IMR-90 (cell line): ENCODE measurements at regions not wholly inside any gene's neighbourhood (a gene's known extent, or its start where the extent isn't known, plus 50 kb on each side); places are given as distances from the start of the nearest gene placed in this dataset.

Experiments used
- ATAC-seq: fragments of 200-7000 bp; cut with Tn5 transposase; 2 replicates; pipeline ENCODE4 v1.9.1; 2020; ENCODE audit warnings: low read depth, mild to moderate bottlenecking, moderate library complexity
- BruUV-seq: library from RNA; stranded (reverse); fragments of 400-500 nt; replicated peaks from 2 replicates; lab custom pipeline; 2021; lab: Mats Ljungman, UMichigan
- CTCF ChIA-PET: fragments of 300-600 bp; formaldehyde crosslinking; extraction: SDS; loops from one replicate; lab custom pipeline; 2021; ENCODE audit warnings: antibody characterized with exemption; lab: Yijun Ruan, JAX
- POLR2A ChIA-PET: fragments of 300-600 bp; sonication (Branson Sonifier 250); formaldehyde crosslinking; loops from one replicate; lab custom pipeline; 2022; ENCODE audit warnings: antibody characterized with exemption; ENCODE audit not compliant: unreplicated experiment; lab: Charles Lee
- DNase-seq: peaks from one replicate; pipeline ENCODE4 v3.0.0; 2013
- H2AFZ ChIP-seq: replicated peaks from 2 replicates; pipeline ENCODE3; 2013; ENCODE audit warnings: low read length, mild to moderate bottlenecking; ENCODE audit not compliant: poor library complexity
- H2AK5ac ChIP-seq: 2 replicates; pipeline ENCODE4 v1.6.1; 2013; ENCODE audit warnings: low read depth, low read length, inconsistent platforms
- H2AK9ac ChIP-seq: replicated peaks from 2 replicates; pipeline ENCODE3; 2013; ENCODE audit warnings: mild to moderate bottlenecking, low read depth, low read length, moderate library complexity; ENCODE audit not compliant: poor library complexity
- H2BK120ac ChIP-seq: 2 replicates; pipeline ENCODE4 v1.6.1; 2013; ENCODE audit warnings: low read depth, low read length, inconsistent platforms
- H2BK15ac ChIP-seq: 3 replicates; pipeline ENCODE4 v1.6.1; 2013; ENCODE audit warnings: low read depth, low read length, inconsistent platforms
- H2BK20ac ChIP-seq: 2 replicates; pipeline ENCODE4 v1.6.1; 2013; ENCODE audit warnings: low read depth, mild to moderate bottlenecking, inconsistent platforms, low read length, moderate library complexity
- H2BK5ac ChIP-seq: 2 replicates; pipeline ENCODE4 v1.6.1; 2013; ENCODE audit warnings: mild to moderate bottlenecking, low read depth, low read length, inconsistent platforms; ENCODE audit not compliant: poor library complexity, severe bottlenecking
- H3K14ac ChIP-seq: replicated peaks from 2 replicates; pipeline ENCODE4 v1.6.1; 2013; ENCODE audit warnings: low read depth, low read length, inconsistent platforms
- H3K18ac ChIP-seq: 2 replicates; pipeline ENCODE4 v1.6.1; 2013; ENCODE audit warnings: low read depth, low read length, control low read depth
- H3K23ac ChIP-seq: 2 replicates; pipeline ENCODE4 v1.6.1; 2013; ENCODE audit warnings: low read depth, low read length, inconsistent platforms
- H3K27ac ChIP-seq: 2 replicates; pipeline ENCODE4 v1.5.1; 2013; ENCODE audit warnings: mild to moderate bottlenecking, control low read depth, low read length; ENCODE audit not compliant: insufficient read depth
- H3K27me3 ChIP-seq: 2 replicates; pipeline ENCODE4 v1.6.1; 2013; ENCODE audit warnings: low read length; ENCODE audit not compliant: control insufficient read depth, insufficient read depth
- H3K36me3 ChIP-seq: 2 replicates; pipeline ENCODE4 v1.6.1; 2013; ENCODE audit warnings: low read length, mixed read lengths; ENCODE audit not compliant: control insufficient read depth, insufficient read depth
- H3K4ac ChIP-seq: 2 replicates; pipeline ENCODE4 v1.6.1; 2013; ENCODE audit warnings: low read depth, low read length, inconsistent platforms
- H3K4me1 ChIP-seq: 2 replicates; pipeline ENCODE4 v1.6.1; 2013; ENCODE audit warnings: low read length, mixed read lengths; ENCODE audit not compliant: control insufficient read depth, insufficient read depth
- H3K4me2 ChIP-seq: 2 replicates; pipeline ENCODE4 v1.6.1; 2013; ENCODE audit warnings: low read depth, mild to moderate bottlenecking, control low read depth, low read length, moderate library complexity
- H3K4me3 ChIP-seq: 2 replicates; pipeline ENCODE4 v1.5.1; 2013; ENCODE audit warnings: low read depth, mild to moderate bottlenecking, control low read depth, low read length, moderate library complexity; ENCODE audit not compliant: insufficient read depth
- H3K56ac ChIP-seq: 2 replicates; pipeline ENCODE4 v1.6.1; 2013; ENCODE audit warnings: low read length, inconsistent platforms; ENCODE audit not compliant: insufficient read depth; ENCODE audit errors: extremely low read depth
- H3K79me1 ChIP-seq, 2 experiments: 2 replicates each; pipeline ENCODE4 v1.6.1; 2013; ENCODE audit warnings: low read length in 2 of 2, inconsistent platforms in 1 of 2, low read depth in 1 of 2
- H3K9ac ChIP-seq: 2 replicates; pipeline ENCODE4 v1.6.1; 2013; ENCODE audit warnings: low read depth, low read length, control low read depth
- H3K9me1 ChIP-seq: 2 replicates; pipeline ENCODE4 v1.6.1; 2013; ENCODE audit warnings: low read length, inconsistent platforms; ENCODE audit not compliant: insufficient read depth
- H3K9me3 ChIP-seq: 2 replicates; pipeline ENCODE4 v1.6.1; 2013; ENCODE audit warnings: low read length; ENCODE audit not compliant: control insufficient read depth, insufficient read depth
- H4K20me1 ChIP-seq: 2 replicates; pipeline ENCODE4 v1.6.1; 2013; ENCODE audit warnings: low read length, inconsistent platforms; ENCODE audit not compliant: insufficient read depth
- H4K5ac ChIP-seq: 2 replicates; pipeline ENCODE4 v1.6.1; 2013; ENCODE audit warnings: mild to moderate bottlenecking, low read depth, low read length, control low read depth
- H4K8ac ChIP-seq, 2 experiments: 2 replicates each; pipeline ENCODE4 v1.6.1; 2013; ENCODE audit warnings: low read depth in 2 of 2, low read length in 2 of 2, control low read depth in 1 of 2, inconsistent platforms in 1 of 2
- H4K91ac ChIP-seq: 2 replicates; pipeline ENCODE4 v1.6.1; 2013; ENCODE audit warnings: low read depth, low read length, inconsistent platforms; ENCODE audit not compliant: insufficient read depth
- CHD1 ChIP-seq: IDR thresholded peaks from 2 replicates; pipeline ENCODE4 v1.6.1; 2012; ENCODE audit warnings: low read depth, low read length, improper control_type of control experiment
- FOS ChIP-seq: fragments of 150-350 bp; IDR thresholded peaks from 2 replicates; pipeline ENCODE4 v1.6.1; 2016; ENCODE audit warnings: low read depth, low read length
- MXI1 ChIP-seq: IDR thresholded peaks from 2 replicates; pipeline ENCODE4 v1.6.1; 2012; ENCODE audit warnings: low read depth, mild to moderate bottlenecking, low read length, moderate library complexity, borderline replicate concordance
- NFE2L2 ChIP-seq: fragments of 150-350 bp; IDR thresholded peaks from 2 replicates; pipeline ENCODE4 v1.6.1; 2016; ENCODE audit warnings: low read depth, mild to moderate bottlenecking, low read length
- RAD21 ChIP-seq: IDR thresholded peaks from 2 replicates; pipeline ENCODE4 v1.6.1; 2012; ENCODE audit warnings: low read length, improper control_type of control experiment
- RFX5 ChIP-seq: IDR thresholded peaks from 2 replicates; pipeline ENCODE4 v1.8.0; 2012; ENCODE audit warnings: low read depth, mild to moderate bottlenecking, low read length, moderate library complexity
- WGBS, 2 experiments: methylation state at CpG; one replicate each; pipeline versions ENCODE4 v1.1.5 to v1.1.7; 2013; ENCODE audit warnings: missing lambda C conversion rate in 2 of 2; ENCODE audit not compliant: insufficient read length in 1 of 2; ENCODE audit errors: extremely low coverage in 2 of 2; 5-methylcytosine and 5-hydroxymethylcytosine counted together
- dilution Hi-C: fragments of 300-500 bp; cut with HindIII; formaldehyde crosslinking; loops from one replicate; pipeline ENCODE4 v1.14.3; 2018; ENCODE audit warnings: low sequenced_read_pairs; ENCODE audit not compliant: unreplicated experiment
- in situ Hi-C: fragments of 300-500 bp; cut with MboI; formaldehyde crosslinking; loops from 3 replicates; pipeline ENCODE4 v1.14.3; 2019; ENCODE audit warnings: low sequenced_read_pairs, inconsistent platforms, mixed read lengths
- intact Hi-C: fragments of 100-400 bp; cut with micrococcal nuclease; formaldehyde crosslinking; loops from 2 replicates; pipeline ENCODE4 v1.10.0; 2022

DNA sequence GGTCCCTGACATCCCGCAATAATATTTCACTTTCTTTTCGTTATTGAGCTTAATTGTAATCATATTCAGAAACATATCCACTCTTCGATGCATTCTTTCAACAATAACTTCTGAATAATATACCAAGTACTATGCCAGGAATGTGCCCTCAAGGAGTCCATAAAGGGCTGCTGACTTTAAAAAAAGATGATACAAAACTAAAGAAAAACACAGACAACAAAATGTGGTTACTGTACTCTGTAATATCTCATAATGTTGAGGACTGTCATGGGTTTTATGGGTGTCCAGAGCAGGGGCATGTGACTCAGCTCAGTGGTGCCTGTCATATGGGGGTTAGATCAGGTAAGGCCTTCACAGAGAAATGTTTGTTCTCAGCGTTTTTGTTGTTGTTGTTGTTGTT lies 73.7 kb downstream of the ARL4A start:
- WGBS, 2 experiments, result 100% methylated on average over 1 of the region's 4 CpGs; no CpG with 5 or more reads in 1 of the 2 experiments
- H3K27me3 ChIP-seq, result no peaks in the 10 kb centered on the region
- DNase-seq (no peak), ATAC-seq (no peak)
- no peak overlapping the region for H2AFZ ChIP-seq
- no peaks in the 10 kb centered on the region for H3K9me3 ChIP-seq
- in situ Hi-C loops, result no loop called here
- no peak overlapping the region for H3K4me3 ChIP-seq
- H4K91ac ChIP-seq, result no peak overlapping the region
- no peak overlapping the region for H2BK20ac ChIP-seq
- dilution Hi-C loops, result no loop called here
- no peak overlapping the region for H3K9ac ChIP-seq
- no peaks in the 10 kb centered on the region for H4K20me1 ChIP-seq
- H3K4me1 ChIP-seq, result peaks cover 8% of the 10 kb centered on the region
- TF ChIP-seq FOS, result no peak
- TF ChIP-seq MXI1, result no peak
- TF ChIP-seq NFE2L2, result no peak
- no peak for TF ChIP-seq CHD1
- no peak for TF ChIP-seq RAD21
- no peak for TF ChIP-seq RFX5
- H2BK15ac ChIP-seq, result no peak overlapping the region
- ChIA-PET CTCF (no interaction called here), POLR2A (no interaction called here)
- no peak overlapping the region for H3K18ac ChIP-seq
- no peak overlapping the region for H3K56ac ChIP-seq
- no peak overlapping the region for H4K8ac ChIP-seq
- H3K27ac ChIP-seq, result no peak overlapping the region
- H3K4ac ChIP-seq, result no peak overlapping the region
- H2BK120ac ChIP-seq, result no peak overlapping the region
- no peak overlapping the region for H2AK5ac ChIP-seq
- intact Hi-C loops, result no loop called here
- no peaks in the 10 kb centered on the region for H3K36me3 ChIP-seq
- H3K14ac ChIP-seq, result no peak overlapping the region
- no peak overlapping the region for H2AK9ac ChIP-seq
- H3K23ac ChIP-seq, result no peak overlapping the region
- H3K4me2 ChIP-seq, result no peak overlapping the region
- BruUV-seq, result no TSS peak
- H2BK5ac ChIP-seq, result no peak overlapping the region
- peaks cover 2% of the 10 kb centered on the region; the same call in 1 of the 2 replicates for H3K9me1 ChIP-seq
- no peaks in the 10 kb centered on the region for H3K79me1 ChIP-seq
- H4K5ac ChIP-seq, result no peak overlapping the region
